ENCODE measurements at regions not wholly inside any gene's neighbourhood (a gene's known extent, or its start where the extent isn't known, plus 50 kb on each side); places are given as distances from the start of the nearest gene placed in this dataset.

DNA sequence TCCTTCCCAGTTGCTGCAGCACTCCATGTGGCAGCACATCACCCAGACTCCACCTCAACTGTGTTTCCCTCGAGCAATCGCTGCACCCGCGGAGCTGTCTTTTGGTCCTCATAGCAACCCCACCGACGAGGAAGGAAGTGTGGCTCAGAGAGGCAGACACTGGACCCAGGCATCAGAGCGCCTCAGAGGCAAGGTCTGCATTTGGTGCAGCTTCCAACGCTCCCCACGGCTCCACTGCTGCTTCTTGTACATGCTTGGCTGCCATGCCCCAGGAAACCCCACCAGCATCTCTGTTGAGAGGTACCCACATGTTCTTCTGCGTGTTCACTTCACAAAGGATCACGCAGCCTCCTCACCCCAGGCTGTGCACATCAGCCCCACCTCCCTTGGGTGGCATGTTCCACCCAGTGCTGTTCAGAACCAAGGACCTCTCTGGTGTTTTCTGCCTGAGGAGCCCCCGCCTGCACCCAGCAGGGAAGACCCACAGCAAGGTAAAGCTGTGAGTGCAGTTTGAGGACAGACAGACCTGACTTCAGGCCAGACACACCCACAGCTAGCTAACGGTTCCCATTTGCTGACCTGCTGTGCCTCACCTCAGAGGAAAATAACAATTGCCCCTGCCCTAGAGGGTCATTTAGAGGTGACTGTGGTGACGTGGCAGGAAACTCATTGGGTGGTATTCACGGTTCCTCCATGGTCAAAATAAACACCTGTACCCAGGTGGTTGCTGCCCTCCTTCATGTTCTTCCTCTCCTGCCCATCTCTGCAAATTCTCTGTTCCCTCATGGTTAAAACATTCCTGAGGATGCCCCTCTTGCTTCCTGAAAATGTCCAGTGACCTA, 326.3 kb upstream of the MYT1L start:
- TF ChIP-seq, protein P1, sequence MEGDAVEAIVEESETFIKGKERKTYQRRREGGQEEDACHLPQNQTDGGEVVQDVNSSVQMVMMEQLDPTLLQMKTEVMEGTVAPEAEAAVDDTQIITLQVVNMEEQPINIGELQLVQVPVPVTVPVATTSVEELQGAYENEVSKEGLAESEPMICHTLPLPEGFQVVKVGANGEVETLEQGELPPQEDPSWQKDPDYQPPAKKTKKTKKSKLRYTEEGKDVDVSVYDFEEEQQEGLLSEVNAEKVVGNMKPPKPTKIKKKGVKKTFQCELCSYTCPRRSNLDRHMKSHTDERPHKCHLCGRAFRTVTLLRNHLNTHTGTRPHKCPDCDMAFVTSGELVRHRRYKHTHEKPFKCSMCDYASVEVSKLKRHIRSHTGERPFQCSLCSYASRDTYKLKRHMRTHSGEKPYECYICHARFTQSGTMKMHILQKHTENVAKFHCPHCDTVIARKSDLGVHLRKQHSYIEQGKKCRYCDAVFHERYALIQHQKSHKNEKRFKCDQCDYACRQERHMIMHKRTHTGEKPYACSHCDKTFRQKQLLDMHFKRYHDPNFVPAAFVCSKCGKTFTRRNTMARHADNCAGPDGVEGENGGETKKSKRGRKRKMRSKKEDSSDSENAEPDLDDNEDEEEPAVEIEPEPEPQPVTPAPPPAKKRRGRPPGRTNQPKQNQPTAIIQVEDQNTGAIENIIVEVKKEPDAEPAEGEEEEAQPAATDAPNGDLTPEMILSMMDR (conservative IDR thresholded peaks at IDR 0.05; ENCODE audit: low read length): no peak
- no peak for DNase-seq (ENCODE audit: low read depth)
- no peak overlapping the region for H3K4me3 ChIP-seq (ENCODE audit: low read length)

DNA sequence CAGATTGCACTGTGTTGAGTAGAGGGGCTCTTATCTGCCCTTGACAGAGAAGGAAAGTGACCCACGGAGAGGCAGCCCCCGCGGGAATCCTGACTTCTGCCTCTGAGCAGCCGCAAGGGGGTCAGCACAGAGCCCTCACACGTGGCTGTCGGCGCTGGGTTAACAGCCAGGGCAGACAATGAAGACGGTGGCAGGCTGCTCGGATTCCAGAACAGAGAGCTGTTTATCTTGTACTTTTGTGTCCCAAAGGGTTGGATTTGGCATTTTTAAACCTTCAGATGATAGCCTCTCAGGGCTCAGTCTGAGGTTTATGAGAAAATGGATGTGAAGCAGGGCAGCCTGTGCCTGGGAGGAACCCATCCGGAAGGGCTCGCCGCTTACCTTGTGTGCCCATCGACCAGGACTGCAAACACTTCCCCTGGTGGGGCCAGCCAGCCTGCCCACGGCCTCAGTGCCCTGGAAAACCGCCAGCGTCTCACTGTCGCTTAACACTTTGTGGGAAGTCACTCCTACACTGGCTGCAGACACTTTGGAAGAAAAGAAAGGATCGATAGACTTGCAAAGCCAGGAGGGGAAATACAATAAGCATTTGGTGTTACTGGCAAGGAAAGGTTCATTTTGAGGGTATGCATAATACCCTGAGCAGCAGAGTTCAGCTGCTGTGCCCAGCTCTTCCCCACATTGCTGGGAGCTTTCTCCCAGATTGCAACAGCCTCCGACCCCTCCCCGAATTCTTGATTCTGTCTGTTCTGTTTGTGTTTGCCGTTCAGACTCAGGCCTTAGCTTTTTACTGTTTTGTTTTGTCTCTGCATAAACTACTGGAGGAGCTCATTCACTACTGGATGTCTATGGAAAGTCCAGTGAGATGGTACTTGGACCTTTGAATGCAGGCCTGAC, 325.3 kb upstream of the MYT1L start:
- DNase-seq (ENCODE audit: low read depth): no peak
- H3K4me3 ChIP-seq (ENCODE audit: low read length): no peak overlapping the region
- TF ChIP-seq, protein P1 (conservative IDR thresholded peaks at IDR 0.05; ENCODE audit: low read length): no peak

DNA sequence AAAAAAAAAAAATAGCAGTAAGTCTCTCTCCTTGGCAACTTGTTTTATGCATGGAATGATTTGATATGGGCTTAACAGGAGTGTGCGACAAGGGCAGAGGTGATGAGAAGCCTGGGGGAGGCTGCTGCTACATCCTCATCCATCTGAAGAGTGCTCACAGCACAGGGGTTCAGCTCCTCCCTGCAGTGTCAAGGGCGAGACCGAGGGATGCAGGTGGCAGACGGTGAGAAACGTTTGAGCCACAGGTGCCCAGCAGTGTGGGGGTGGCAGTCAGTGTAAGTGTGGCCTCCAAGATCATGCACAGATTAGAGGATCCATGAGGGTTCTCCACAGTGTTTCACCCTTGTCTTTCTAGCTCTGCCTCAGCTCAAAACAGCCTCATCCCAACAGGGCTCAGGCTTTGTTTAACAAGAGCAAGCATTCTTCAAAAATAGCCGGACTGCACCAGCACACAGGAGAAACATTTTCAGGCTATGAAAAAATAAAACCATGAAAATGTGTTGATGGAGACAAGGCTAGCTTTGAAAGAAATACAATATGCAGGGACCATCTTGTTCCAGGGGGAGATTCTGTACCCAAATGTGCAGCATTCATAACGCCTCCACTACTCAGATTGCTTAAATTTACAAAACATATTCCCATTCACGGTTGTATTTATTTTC, 324.5 kb upstream of the MYT1L start:
- no peak for DNase-seq (ENCODE audit: low read depth)
- no peak overlapping the region for H3K4me3 ChIP-seq (ENCODE audit: low read length)
- TF ChIP-seq, protein P1 (conservative IDR thresholded peaks at IDR 0.05; ENCODE audit: low read length): no peak

DNA sequence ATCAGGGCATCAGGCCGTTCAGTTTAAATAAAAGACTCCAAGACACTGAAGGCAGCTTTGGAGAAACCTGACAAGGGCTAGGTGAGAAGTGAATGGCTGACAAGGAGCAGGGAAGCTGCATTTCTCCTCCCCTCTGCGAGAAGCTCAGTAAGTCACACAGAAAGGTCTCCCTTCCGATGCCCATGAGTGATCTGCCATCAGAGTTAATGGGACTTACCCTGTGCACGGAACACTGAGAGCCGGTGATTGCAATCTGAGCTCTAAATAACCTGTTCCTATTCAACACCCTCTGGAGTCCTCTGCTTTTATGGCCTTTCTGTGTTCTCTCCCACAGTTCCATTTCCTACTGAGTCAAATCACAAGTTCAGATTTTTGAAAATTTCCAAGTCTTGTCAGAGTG, 322.2 kb upstream of the MYT1L start:
- no peak for DNase-seq (ENCODE audit: low read depth)
- H3K4me3 ChIP-seq (ENCODE audit: low read length): no peak overlapping the region
- TF ChIP-seq, protein P1 (conservative IDR thresholded peaks at IDR 0.05; ENCODE audit: low read length): no peak

DNA sequence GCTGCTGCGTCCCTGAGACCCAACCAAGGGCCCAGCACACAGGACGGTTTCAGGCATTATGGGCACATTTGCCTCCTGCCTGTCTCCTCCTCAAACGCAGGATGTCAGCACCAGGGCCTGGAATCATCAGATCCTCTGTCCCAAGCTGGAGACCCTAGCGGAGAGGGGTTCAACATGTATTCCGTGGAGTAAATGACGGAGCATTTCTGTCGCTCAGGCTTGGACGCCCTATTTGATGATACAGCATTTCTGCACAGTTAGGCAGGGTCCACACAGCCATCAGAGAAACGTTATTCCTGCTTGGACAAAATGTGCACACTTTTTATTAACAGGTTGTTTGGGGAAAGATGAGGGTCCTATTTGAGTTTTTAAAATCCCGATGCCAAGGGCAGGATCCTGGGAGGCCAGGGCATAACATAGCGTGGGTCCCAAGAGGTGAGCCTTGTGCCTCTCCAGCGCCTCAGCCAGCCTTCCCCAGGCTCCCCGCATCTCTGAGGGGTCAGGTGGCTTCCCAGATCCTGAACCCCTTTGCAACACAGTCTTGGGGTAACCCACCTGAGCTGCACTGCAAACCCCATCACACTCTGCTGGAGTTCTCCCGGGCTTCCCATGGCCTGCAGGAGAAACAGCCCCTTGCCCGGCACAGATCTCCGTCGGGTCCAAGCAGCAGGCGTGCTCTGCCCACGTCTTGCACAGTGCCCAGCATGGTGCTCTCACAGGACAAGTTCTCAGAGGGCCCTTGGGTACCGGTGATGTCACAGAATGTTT, 319.7 kb upstream of the MYT1L start:
- H3K4me3 ChIP-seq (ENCODE audit: low read length): no peak overlapping the region
- TF ChIP-seq, protein P1 (conservative IDR thresholded peaks at IDR 0.05; ENCODE audit: low read length): no peak
- DNase-seq (ENCODE audit: low read depth): no peak

All from AG10803 (cell line).